ENCODE measurements at regions not wholly inside any gene's neighbourhood (a gene's known extent, or its start where the extent isn't known, plus 50 kb on each side); places are given as distances from the start of the nearest gene placed in this dataset.
A peak's percentile ranks its signal among the peaks of the same experiment; 100 is the strongest.
"Not testable (repeated sequence)": the region's sequence is repeated elsewhere in the genome, so short reads cannot be mapped to it uniquely, and the experiment has no call there.

DNA sequence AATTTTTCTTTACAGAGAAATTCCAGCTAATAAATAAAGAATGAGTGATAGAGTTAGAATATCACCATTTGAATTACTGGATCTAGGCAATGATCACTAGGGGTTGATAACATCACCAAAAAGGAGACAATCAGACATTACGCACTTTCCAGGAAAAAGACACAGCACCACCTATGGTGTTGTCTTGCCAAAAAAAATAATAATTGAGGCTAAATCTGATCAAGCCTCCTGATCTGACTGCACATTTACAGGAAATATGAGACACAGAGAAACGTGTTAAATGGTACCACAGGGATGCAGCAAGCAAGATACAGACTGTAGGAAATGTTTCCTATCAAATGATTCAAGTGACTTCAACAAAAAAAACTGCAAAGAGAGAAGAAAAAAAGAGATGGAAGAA, 92.8 kb downstream of the EOMES start:
- DNase-seq (ENCODE audit: low spot score), result no peak

DNA sequence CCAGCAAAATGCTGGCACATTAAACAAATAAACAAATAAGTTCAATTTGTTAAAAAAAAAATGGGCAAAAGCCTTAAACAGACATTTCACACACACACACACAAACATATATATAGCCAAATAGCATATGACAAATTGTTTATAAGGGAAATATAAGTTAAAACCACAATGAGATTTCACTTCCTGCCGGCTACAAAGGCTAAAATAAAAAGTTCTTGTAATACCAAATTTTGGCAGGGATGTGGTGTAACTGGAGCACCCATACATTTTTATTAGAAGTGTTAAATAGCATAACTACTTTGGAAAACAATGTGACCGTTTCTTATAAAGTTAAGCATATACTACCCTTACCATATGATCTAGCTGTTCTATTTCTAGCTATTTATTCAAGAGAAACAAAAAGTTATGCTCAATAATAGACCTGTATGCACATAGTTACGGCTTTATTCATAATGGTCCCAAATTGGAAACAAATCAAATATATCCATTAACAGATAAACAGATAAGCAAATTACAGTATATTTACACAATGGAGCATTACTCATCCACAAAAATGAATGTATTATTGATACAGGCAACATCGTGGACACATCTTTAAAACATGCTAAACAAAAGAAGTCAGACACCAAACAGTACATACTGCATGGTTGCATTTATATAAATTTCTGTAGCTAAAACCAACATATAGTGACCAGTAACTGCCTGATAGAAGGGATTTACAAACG, 93.9 kb downstream of the EOMES start:
- DNase-seq (ENCODE audit: low spot score), result no peak

DNA sequence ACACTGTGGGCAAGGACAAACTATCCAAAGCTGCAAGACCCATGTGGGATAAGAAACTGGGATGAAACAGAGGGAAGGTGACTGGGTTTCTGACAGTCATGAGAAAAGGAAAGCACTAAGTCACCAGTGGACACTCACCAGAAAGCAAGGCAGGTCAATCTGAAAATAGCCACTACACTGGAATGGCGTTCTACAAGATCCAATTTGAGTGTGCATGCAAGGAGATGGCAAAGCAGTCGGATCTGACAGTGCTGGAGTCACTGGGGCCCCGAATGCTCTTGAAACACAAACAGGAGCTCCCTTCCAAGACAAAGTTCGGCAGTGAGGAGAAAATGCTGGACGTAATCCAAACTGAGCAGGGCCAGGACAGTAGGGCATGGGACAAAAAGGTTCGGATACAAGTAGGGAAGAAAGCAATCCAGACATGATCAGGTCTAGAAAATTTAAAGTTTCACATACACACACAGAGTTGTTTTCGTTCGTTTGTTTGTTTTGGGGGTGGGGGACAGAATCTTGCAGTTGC, 95.5 kb downstream of the EOMES start:
- DNase-seq (ENCODE audit: low spot score), result no peak

DNA sequence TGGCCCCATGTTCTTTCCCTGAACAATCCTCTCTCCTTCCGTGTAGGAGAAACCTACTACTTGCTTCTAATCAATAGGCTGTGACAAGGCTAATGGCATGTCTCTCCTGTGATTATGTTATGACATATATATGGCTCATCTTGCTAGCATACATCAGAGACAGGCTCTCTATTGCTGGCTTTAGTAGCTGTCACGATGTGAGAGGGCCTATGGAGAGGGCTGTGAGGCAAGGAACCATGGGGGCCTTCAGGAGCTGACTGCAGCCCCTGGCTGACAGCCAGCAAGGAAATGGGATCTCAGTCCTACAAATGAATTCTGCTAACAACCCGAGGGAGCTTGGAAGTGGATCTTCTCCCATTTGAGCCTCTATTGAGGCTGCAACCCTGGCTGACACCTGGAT, 96.3 kb downstream of the EOMES start:
- DNase-seq (ENCODE audit: low spot score), result no peak

DNA sequence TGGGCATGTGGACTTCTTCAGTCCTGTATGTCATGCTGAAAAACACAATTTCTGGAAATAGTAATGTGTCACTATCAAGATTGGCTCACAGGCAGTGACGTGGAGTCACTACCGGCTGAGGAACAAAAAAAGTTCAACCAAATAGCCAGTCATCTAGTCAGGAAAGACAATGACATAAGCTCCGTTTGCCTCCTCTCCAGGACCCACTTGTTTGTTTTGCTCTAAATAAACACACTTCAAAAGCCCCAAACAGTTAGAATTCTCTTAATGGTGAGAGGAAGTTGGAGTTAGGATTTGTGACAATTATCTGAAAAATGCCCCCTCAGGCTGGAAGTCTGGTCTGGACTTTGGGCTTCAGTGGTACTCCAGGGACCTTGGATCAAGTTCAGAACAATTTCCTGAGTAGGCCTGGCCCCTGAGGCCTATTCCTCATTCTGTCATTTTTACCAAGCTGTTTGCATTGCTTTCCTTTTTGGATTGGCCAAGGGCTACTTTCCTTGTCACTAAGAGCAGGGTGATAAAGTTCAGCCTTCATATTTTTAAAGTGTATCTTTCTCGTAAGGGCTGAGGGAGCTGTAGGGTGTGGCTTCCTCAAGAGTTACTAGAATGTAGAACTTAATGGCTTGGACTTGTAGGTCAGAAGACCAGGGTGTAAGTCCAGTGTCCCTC, 98.9 kb downstream of the EOMES start:
- DNase-seq (ENCODE audit: low spot score), result no peak

DNA sequence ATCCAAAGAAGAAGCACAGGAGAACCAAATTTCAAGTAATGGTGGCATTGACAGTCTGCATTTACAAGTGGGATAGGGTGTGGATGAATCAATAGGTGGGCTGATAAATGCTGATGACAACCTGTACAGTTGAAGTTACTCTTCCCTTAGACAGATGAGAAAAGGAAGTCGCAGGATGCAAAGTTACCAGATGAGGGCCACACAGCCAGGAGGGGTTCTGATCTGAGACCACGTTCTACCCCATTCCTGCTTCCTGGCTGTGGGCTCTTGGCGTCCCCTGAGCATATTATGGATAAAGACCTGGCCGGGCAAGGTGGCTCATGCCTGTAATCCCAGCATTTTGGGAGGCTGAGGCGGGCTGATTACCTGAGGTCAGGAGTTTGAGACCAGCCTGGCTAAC, 104.6 kb downstream of the EOMES start:
- DNase-seq (ENCODE audit: low spot score), result no peak

DNA sequence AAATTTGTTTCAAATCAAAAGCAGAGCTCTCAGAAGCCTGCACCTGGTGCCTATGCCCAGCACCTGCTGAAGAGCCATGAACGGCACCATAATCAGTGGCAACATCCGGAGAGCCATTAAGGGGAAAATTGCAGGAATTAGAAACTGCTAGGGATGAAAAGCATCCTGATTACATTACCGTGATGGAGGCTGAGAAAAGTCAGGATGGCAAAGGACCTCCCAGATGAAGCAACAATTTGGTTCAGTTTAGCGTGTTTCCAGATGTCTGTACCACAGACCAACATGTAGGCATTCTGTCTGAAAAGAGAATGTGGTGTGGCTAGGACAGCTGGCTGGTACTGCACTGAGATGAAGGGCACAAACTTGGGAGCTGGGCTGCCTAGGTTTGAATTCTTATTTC, 106.1 kb downstream of the EOMES start:
- no peak for DNase-seq (ENCODE audit: low spot score)

DNA sequence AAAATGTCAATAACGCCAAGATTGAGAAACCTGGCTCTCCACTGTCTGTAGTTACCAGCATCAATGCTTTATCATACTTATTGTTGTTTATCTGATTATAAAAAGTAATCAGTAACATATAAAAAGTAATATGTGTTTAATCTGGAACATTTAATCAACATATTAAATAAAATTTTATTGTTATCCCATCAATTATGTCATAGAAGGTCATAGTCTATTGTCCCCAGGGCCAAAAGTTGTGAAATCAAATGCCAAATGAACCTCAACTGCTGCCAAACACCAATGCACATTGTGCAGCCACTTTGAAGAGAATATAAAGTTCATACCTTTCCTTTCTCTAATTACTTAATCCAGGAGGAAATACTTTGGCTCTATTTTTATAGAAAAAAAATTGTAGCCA, 106.6 kb downstream of the EOMES start:
- DNase-seq (ENCODE audit: low spot score), result no peak

DNA sequence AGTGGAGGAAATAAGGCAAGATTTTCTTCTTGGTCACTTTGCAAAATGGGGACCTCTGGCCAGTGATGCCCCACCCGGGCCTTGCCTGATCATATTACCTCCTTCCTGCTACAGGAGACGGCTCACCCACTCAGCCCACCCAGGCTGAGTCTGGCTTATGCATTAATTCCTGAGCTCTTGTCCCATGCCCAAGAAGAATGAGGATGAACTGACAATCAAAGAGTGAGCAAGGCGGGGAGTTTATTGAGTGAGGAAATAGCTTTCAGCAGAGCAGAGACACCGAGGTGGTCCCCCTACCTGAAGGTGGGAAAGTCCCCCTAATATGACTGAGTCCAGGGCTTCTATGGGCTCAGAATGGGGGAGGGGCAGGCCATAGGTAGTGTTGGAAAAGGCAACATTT, 107.5 kb downstream of the EOMES start:
- no peak for DNase-seq (ENCODE audit: low spot score)

DNA sequence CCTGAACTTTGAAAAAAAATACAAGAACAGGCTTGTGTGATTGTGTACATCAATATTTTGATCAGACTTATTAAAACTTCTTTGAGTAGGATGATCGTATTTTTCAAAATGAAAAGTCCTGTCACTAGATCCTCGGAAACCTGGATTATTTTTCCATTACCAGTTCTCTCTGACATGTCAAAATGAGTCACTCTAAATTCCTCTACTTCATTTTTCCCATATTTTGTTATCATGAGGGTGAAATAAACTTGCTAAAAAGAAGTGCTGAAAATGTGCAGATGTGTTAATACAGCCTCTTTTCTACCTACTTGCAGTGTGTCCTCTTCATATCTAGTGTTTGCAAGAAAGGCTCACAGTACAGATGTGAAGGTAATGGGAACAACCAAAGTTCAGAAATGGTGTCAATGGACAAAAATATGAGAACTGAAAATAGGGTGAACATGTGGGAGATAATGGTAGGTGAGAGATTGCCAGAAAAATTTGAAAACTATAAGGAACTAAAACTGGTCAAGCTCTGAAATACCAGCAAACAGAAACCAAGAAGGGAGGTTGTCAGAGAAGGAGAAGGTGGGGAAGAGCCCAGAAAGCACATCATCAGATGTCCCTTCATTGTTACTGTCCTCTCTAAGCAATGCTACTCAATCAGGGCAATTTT, 108.2 kb downstream of the EOMES start:
- DNase-seq (ENCODE audit: low spot score), result no peak

DNA sequence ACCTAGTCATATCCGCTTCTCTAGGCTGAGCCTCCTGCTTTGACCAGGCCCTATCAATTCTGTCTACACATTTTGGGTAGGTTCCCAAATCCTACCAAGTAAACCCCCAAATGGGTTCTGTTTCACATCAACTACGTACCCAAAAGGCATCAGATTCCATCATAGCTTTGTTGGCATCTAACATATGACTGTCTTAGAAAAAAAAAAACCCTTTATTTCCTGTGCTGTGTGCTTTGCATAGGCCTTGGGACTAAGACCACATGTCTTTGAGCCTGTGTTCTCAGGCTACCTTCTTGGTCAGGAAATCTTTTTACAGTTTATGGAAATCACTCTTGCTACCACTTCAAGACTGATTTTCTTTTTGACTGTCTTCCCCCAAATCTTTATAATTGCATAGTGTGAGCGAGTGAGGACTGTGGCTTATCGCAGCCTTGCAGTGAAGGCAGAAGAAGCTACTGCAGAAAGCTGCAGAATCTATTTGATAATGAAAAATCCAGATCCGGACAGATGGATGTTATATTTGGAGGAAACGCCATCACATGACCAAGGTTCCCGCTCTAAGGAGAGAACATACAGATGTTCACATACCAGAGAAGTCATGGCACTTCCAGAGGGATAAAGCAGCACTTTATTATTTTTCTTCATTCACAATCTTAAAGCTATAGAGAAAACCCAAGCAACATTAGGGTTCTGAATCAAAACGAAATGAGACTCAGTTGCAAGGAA, 111.2 kb downstream of the EOMES start:
- no peak for DNase-seq (ENCODE audit: low spot score)

DNA sequence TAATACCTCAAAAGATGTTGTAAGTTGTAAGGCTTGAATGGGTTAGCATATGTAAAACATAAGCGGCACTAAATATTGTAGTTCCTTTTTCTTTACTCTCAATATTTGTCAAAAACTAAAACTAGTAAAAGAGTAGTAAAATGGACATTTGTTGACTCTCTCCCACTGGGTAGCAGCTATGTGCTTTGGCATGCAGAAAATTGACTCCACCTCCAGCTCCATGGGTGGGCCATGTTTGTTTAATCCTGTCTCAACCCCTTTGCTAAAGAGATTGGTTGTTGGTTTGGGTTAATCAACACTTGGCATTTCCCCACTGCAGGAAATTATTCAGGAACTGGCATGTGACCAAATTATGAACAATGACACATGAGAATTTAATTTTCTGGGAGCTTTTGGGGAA, 114.8 kb downstream of the EOMES start:
- peak; percentile 54 for DNase-seq (ENCODE audit: low spot score)

DNA sequence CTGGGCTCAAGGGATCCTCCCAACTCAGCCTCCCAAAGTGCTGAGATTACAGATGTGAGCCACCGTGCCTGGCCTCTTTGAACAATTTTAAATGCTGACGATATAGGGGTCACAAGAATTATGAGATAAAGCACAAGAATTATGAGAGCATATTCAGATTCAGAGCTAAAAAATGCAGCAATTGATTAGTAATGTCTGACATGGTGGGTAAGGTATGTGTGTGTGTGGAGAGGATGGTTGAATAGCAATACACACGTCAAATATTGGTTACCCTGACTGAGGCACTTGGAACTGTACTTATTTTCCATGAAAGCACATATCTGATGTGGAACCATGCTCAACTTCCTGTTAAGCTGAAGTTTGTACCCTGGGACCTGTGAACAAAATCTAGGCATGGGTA, 115.6 kb downstream of the EOMES start:
- peak; percentile 76 for DNase-seq (ENCODE audit: low spot score)

DNA sequence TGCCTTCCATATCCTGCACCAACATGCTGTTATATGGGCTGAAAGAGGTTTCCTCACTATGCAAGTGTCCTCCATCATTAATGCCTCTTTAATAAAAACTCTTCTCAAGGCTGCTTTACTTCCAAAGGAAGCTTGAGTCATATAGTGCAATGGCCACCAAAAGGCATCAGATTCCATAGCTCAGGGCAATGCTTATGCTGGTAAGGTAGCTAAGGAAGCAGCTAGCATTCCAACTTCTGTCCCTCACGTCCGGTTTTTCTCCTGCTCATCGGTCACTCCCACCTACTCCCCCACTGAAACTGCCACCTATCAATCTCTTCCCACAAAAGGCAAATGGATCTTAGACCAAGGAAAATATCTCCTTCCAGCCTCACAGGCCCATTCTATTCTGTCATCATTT, 117.1 kb upstream of the SLC4A7 start:
- DNase-seq (ENCODE audit: low spot score), result not testable (repeated sequence)

DNA sequence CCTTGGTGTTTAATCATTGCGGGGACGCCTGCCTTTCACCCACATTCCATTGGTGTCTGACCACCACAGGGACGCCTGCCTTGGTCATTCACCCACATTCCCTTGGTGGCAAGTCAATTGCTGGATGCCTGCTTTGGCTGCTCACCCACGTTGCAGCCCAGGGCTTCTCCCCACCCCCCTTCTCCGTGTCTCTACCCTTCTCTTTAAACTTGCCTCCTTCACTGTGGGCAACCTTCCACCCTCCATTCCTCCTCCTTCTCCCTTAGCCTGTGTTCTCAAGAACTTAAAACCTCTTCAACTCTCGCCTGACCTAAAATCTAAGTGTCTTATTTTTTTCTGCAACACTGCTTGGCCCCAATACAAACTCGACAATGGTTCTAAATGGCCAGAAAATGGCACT, 115.6 kb upstream of the SLC4A7 start:
- DNase-seq (ENCODE audit: low spot score), result not testable (repeated sequence)

DNA sequence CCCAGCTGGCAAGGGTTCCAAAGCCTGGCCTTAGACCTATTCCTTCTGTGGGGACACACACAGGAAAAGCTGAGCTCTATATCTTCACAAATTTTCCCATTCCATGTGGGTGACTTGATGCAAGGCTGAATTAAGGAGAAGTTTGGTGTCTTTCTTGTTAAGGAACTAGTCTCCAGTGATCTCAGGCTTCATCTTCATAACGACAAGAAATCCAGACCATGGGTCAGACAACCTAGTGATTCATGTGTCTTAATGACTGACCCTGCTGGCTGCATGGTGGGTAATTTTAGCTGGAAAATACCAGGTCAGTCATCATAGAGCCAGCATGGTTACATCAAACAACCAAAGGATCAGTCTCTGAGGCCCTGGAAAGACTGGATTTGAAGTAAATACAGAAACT, 112.7 kb upstream of the SLC4A7 start:
- peak; percentile 30 for DNase-seq (ENCODE audit: low spot score)

DNA sequence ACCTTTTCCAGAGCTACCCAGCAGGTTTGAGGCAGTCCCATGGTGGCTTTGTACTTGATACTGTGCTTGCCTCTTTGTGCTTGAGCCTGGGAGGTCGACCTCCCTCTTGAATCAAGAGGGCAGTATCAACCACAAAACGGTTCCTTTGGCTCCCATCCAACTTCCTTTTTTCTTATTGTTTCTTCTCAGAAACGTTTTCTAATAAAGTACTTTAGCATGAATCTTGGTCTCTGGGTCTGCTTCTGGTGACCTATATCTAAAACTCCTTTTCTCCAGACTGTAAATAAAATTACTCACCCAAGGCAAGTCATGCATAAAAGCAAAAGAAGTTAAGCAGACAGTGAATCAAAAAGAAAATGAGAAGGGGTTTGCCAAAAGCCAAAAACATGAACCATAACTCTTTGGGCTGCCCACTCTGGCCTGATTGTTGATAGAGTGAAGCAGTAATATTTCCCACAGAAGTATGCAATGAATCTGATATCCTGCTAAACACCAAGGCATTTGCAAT, 112.2 kb upstream of the SLC4A7 start:
- DNase-seq (ENCODE audit: low spot score), result no peak

DNA sequence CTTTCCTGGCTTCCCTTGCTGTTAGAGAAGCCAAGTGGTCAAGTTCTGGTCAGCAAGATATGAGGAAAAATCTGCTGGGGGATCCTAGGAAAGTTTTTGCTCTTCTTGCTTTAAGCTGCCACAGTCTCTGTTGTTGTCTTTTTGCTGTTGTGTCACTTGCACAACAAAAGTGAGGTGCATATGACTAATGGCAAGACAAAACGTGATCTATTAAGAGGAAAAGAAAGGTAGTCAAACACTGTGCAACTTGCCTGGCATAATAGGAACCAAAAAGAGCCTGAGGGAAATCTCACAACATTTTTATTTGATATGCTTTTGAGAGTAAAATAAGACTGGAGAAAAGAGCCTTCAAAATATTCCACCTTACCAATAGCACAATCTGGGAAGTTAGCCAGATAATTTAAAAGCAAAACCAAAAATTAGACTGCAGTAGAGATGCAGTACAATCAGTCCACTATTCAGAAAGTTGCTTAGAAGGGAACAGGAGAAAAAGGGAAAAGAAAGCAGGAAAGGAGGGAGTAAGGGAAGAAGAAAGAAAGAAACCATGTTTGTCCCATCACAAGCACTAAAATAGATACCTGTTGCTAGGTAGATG, 110.0 kb upstream of the SLC4A7 start:
- no peak for DNase-seq (ENCODE audit: low spot score)

DNA sequence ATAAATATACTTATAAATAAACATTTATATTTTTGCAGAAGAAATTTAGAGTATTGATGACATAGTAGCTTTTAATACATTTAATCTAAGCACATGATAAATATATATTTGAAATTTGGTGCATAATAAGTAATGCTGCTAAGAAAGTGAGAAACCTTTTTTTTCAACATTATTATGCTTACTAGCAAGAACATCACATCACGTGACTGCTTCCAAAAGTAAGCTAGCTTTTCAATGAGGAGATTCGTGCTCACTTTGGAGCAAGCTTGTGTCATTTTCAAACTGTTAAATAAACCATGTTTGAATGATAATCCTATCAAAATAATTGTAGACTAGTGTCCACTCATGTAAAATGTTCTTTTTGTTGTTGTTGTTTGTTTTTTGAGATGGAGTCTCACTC, 109.0 kb upstream of the SLC4A7 start:
- no peak for DNase-seq (ENCODE audit: low spot score)

DNA sequence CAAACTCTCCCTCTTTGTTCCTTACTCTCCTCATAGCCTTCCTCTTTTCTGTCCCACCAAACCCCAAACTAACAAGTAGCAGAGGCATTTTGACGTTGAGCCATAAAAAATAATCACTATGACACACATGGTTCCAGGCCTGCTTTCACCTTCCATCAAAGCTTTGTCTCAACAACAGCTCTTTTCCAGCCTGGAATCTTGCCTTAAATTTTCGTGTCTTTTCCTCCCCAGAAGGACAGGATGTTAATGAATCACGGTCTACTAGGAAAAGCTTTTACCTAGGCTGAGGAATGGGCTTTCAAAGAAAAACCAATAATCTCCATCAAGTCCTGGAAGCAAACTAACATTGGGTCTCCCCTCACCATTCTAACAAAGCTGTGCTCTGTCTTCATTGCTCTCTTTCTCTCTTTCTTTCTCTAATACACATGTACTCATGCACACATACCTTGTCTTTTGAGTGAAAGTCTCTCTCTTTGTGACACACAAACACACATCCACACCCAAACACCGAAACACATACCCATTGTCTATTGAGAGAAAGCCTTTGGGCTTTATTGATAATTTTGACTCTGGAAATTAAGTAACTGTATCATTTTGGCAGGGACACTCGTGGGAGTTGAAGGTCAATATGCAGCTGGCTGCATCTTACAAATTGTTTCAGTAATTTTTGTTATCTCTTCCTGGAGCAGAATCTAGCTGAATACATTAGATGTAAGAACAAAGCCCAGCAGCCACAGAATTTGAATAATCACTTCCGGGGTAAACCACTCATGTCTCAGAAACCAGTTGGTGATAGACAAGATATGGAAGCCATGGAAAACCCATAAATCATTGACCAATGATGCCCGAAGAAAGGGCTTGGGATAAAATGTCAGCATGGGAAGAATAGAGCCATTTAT, 107.4 kb upstream of the SLC4A7 start:
- no peak for DNase-seq (ENCODE audit: low spot score)

Measured in RKO (cell line).